ENCODE measurements at regions not wholly inside any gene's neighbourhood (a gene's known extent, or its start where the extent isn't known, plus 50 kb on each side); places are given as distances from the start of the nearest gene placed in this dataset.

DNA sequence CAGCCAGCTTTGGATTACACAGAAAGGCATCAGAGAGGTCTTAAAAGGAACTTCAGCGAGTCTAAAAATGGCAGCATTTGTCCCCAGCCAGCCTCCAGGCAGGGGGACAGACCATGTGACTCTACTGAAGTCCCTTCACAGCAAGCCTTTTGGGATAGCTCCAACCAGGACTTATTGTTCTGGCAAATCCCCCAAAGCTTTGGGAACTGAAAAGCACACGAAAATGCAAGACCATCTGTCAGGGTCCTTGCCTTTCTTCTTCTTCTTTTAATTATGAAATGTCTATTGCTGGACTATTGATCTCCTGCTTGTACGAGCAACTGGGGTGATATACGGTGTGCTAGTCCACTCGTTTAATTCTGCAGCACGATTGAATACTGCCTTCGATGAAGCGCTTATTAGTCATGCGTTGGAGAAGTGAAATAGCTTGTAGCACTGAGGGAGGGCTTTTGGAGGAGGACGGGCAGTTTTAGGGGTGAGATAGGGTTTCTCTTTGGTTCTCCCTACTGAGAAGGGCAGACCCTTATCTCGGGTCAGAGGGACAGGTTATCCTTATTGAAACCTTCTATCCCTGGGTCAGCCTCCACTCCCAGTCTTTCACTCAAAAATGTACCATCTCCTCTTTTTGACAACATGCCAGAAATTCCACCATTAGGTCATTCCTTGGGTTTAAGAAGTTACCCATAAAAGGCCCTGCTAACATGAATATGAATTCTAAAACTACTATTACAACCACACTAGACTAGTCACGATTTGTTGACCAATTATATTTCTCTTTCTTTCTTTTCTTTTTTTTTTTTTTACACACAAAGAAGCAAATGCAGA is 416.4 kb downstream of the MIAT start:
- TF ChIP-seq, protein P1, sequence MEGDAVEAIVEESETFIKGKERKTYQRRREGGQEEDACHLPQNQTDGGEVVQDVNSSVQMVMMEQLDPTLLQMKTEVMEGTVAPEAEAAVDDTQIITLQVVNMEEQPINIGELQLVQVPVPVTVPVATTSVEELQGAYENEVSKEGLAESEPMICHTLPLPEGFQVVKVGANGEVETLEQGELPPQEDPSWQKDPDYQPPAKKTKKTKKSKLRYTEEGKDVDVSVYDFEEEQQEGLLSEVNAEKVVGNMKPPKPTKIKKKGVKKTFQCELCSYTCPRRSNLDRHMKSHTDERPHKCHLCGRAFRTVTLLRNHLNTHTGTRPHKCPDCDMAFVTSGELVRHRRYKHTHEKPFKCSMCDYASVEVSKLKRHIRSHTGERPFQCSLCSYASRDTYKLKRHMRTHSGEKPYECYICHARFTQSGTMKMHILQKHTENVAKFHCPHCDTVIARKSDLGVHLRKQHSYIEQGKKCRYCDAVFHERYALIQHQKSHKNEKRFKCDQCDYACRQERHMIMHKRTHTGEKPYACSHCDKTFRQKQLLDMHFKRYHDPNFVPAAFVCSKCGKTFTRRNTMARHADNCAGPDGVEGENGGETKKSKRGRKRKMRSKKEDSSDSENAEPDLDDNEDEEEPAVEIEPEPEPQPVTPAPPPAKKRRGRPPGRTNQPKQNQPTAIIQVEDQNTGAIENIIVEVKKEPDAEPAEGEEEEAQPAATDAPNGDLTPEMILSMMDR (IDR thresholded peaks at IDR 0.05), result no peak
- no peak for TF ChIP-seq POLR2A (IDR thresholded peaks at IDR 0.05)

Measured in adrenal gland (tissue), 5 donors.